ENCODE measurements at regions not wholly inside any gene's neighbourhood (a gene's known extent, or its start where the extent isn't known, plus 50 kb on each side); places are given as distances from the start of the nearest gene placed in this dataset.

GRCh38 chr1:38207906-38208305 is 161.3 kb upstream of the POU3F1 start:
- TF ChIP-seq, protein P1, sequence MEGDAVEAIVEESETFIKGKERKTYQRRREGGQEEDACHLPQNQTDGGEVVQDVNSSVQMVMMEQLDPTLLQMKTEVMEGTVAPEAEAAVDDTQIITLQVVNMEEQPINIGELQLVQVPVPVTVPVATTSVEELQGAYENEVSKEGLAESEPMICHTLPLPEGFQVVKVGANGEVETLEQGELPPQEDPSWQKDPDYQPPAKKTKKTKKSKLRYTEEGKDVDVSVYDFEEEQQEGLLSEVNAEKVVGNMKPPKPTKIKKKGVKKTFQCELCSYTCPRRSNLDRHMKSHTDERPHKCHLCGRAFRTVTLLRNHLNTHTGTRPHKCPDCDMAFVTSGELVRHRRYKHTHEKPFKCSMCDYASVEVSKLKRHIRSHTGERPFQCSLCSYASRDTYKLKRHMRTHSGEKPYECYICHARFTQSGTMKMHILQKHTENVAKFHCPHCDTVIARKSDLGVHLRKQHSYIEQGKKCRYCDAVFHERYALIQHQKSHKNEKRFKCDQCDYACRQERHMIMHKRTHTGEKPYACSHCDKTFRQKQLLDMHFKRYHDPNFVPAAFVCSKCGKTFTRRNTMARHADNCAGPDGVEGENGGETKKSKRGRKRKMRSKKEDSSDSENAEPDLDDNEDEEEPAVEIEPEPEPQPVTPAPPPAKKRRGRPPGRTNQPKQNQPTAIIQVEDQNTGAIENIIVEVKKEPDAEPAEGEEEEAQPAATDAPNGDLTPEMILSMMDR (IDR thresholded peaks at IDR 0.05; ENCODE audit: insufficient read depth, low read depth, low read length, missing control alignments): no peak
- H3K4me3 ChIP-seq (ENCODE audit: low read length): no peak overlapping the region
- no peak for DNase-seq (ENCODE audit: low read depth)

DNA sequence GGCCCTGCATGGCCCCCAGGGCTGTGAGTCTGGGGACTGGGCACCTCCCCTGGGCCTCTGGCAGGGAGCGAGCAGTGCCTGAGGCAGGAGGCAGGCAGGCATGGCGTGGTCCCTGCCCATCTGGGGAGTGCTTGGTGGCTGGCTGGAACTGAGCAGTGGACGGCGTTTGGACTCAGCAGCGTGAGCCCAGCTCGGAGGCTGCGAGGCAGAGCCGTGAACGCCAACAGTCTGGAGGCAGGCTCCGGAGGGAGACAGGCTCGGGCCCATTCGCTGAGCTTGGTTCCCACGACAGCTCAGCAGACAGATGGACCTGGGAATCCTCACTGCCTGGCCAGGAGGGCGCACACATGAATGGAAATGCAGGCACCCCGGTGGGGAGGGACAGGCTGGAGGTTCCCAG is 160.7 kb upstream of the POU3F1 start:
- TF ChIP-seq, protein P1 (IDR thresholded peaks at IDR 0.05; ENCODE audit: insufficient read depth, low read depth, low read length, missing control alignments): no peak
- DNase-seq (ENCODE audit: low read depth): no peak
- H3K4me3 ChIP-seq (ENCODE audit: low read length): no peak overlapping the region

DNA sequence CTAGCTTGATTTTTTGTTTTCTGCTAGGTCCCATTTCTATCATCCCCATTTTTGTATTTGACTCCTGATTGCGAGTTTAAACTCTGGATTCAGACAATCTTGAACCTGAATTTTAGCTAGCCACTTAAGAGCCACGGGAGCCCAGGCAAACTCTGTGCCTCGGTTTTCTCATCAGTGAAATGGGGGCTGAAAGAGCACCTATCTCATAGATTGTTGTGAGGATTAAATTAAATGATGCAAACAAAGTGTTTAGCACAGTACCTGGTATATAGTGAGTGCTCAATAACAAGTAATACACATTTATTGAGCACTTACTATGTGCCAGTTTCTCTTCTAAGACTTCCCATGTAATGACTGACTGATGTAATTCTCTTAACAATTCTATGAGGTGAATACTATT is 158.1 kb upstream of the POU3F1 start:
- DNase-seq (ENCODE audit: low read depth): no peak
- H3K4me3 ChIP-seq (ENCODE audit: low read length): no peak overlapping the region
- TF ChIP-seq, protein P1 (IDR thresholded peaks at IDR 0.05; ENCODE audit: insufficient read depth, low read depth, low read length, missing control alignments): no peak

DNA sequence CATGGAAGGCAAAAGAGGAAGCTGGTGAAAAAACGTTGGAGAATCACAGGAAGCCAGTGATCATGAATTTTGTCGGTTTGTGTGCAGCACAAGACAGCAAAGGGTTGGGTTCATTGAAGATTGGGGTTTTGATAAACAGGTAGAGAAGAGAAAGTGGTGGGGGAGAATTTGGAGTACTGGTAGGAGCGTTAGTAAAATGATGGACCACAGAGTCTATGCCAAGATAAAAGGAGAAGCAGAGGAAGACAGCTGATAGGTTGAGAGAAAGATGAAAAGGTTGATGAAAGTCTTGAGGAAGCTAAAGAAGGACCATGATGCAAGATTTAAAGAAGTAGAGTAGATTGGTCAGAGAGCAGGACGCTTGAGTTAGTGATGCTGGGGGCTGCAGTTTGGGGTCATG is 156.8 kb upstream of the POU3F1 start:
- DNase-seq (ENCODE audit: low read depth): no peak
- no peak overlapping the region for H3K4me3 ChIP-seq (ENCODE audit: low read length)
- TF ChIP-seq, protein P1 (IDR thresholded peaks at IDR 0.05; ENCODE audit: insufficient read depth, low read depth, low read length, missing control alignments): no peak

DNA sequence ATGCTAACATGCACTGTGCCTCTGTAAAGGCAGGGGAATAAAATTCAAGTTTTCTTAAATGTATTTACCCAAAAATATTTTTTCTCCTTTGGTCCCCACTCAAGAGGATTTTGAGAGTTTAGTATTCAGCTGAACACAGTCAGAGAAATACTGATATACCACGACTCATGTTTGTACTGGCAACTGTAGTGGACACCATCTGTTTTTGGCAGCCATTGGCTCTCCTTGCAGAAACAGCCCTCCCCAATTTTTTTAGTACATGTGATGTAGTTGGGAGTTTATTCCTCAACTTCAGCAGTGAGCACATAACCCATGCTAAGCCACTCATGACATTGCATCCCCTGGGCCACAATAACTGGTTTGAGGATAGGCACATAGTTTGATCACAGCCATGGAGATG is 154.8 kb upstream of the POU3F1 start:
- no peak for DNase-seq (ENCODE audit: low read depth)
- no peak overlapping the region for H3K4me3 ChIP-seq (ENCODE audit: low read length)
- TF ChIP-seq, protein P1 (IDR thresholded peaks at IDR 0.05; ENCODE audit: insufficient read depth, low read depth, low read length, missing control alignments): no peak

DNA sequence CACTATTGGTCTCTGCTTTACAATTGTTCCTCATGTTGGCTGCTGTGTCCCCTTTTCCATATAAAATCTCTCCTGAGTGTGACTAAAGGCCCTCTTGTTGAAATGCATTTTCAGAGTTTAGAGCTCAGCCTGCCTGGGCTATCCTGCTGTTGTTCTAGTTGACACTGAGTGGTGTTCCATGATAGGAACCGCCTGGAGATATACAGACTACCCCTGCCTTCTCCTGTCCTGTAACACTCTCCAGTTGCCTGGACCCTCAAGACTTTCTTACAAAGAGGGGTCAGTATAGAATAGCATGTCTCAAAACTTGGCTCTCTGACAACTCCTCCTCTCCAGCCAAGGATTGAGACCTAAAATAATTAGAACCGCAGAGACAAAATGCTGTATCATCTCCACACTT is 152.0 kb upstream of the POU3F1 start:
- no peak overlapping the region for H3K4me3 ChIP-seq (ENCODE audit: low read length)
- DNase-seq (ENCODE audit: low read depth): no peak
- TF ChIP-seq, protein P1 (IDR thresholded peaks at IDR 0.05; ENCODE audit: insufficient read depth, low read depth, low read length, missing control alignments): no peak

- DNase-seq (ENCODE audit: low read depth): no peak
- H3K4me3 ChIP-seq (ENCODE audit: low read length): no peak overlapping the region
- TF ChIP-seq, protein P1 (IDR thresholded peaks at IDR 0.05; ENCODE audit: insufficient read depth, low read depth, low read length, missing control alignments): no peak
Observed at GRCh38 chr1:38198099-38198498, 151.5 kb upstream of the POU3F1 start.

Data from epithelial cell of esophagus (primary cell).